Dendritic cell treated with granulocyte-macrophage colony-stimulating factor and Interleukin-4, amounts not matched to agents 40 ng/mL and 50 ng/mL, for 4 days (primary cell): ENCODE measurements at regions not wholly inside any gene's neighbourhood (a gene's known extent, or its start where the extent isn't known, plus 50 kb on each side); places are given as distances from the start of the nearest gene placed in this dataset.

Source experiments
- H3K27ac Mint-ChIP-seq: one replicate; pipeline ENCODE4 v1.8.0; 2022; ENCODE audit warnings: mild to moderate bottlenecking, mixed read lengths
- H3K27me3 Mint-ChIP-seq: one replicate; pipeline ENCODE4 v1.8.0; 2022; ENCODE audit warnings: mild to moderate bottlenecking, mixed read lengths
- H3K36me3 Mint-ChIP-seq: one replicate; pipeline ENCODE4 v1.8.0; 2022; ENCODE audit warnings: low read depth, mixed read lengths
- H3K4me1 Mint-ChIP-seq: one replicate; pipeline ENCODE4 v1.8.0; 2022; ENCODE audit warnings: low read depth, mixed read lengths
- H3K4me3 Mint-ChIP-seq: one replicate; pipeline ENCODE4 v1.8.0; 2022; ENCODE audit warnings: mild to moderate bottlenecking, moderate library complexity, mixed read lengths
- H3K9me3 Mint-ChIP-seq: one replicate; pipeline ENCODE4 v1.8.0; 2022; ENCODE audit warnings: mixed read lengths
- intact Hi-C: fragments of 100-400 bp; cut with micrococcal nuclease; formaldehyde crosslinking; loops from one replicate; pipeline ENCODE4 v1.15.0; 2022

GRCh38 chr2:144834998-144835633 is 315.2 kb upstream of the ZEB2 start:
- Mint-ChIP-seq H3K36me3 (no peaks in the 10 kb centered on the region), H3K27me3 (no peaks in the 10 kb centered on the region), H3K4me1 (peaks cover 33% of the 10 kb centered on the region), H3K27ac (no peak overlapping the region), H3K9me3 (no peaks in the 10 kb centered on the region), H3K4me3 (no peak overlapping the region)
- intact Hi-C loops: no loop called here

- no peak overlapping the region for H3K27ac Mint-ChIP-seq
- H3K4me3 Mint-ChIP-seq: no peak overlapping the region
- H3K36me3 Mint-ChIP-seq: no peaks in the 10 kb centered on the region
- no peaks in the 10 kb centered on the region for H3K9me3 Mint-ChIP-seq
- H3K4me1 Mint-ChIP-seq: peaks cover 33% of the 10 kb centered on the region
- H3K27me3 Mint-ChIP-seq: no peaks in the 10 kb centered on the region
- intact Hi-C loops: no loop called here
Measured at GRCh38 chr2:144834363-144834762, 314.4 kb upstream of the ZEB2 start.

DNA sequence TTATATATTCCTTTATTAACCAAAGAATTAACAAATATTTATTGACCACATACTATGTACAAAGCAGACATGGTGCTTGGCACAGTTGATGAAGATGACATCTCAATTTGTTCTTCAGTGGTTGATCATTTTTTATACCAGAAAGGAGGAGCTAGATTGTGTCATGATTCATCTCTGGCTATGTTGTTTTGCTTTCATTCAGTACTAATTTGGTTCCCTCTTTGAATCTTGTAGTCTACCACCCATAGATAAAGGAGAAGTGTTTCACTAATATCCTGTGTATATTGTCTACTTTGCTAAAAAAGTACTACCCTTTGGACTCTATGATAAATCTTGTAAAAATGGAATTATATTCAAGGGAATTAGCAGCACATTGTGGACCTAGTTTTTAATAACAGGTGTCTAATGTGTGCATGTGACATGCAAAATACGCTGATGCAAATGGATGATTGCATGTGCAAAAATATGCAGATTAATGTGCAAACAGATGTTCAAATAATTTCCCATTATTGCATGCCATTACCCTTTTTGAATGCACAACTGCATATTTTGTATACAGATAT is 313.2 kb upstream of the ZEB2 start:
- Mint-ChIP-seq H3K27ac (peak overlapping the region; percentile 73), H3K27me3 (no peaks in the 10 kb centered on the region), H3K4me3 (no peak overlapping the region), H3K36me3 (peaks cover 3% of the 10 kb centered on the region), H3K4me1 (peaks cover 33% of the 10 kb centered on the region), H3K9me3 (peaks cover 5% of the 10 kb centered on the region)
- intact Hi-C loops: no loop called here

DNA sequence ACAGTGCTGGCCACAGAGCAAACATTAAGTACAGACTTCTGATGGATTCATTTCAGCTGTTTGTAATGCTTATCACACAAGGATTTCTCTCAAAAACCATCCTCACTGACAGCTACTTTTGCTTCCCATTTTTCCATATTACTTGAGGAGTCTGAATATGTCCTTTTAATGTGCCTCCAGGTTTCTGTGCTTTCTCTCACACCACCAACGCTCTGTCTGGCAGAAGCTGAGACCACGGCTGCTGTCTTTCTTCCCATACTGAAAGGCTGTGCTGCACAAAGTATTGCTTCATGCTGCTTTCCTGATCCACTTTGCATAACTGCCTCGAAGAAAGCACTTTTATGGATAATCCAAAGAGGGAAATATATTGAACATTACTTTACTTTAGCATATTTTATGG is 312.1 kb upstream of the ZEB2 start:
- no peaks in the 10 kb centered on the region for H3K27me3 Mint-ChIP-seq
- peak overlapping the region; percentile 73 for H3K27ac Mint-ChIP-seq

DNA sequence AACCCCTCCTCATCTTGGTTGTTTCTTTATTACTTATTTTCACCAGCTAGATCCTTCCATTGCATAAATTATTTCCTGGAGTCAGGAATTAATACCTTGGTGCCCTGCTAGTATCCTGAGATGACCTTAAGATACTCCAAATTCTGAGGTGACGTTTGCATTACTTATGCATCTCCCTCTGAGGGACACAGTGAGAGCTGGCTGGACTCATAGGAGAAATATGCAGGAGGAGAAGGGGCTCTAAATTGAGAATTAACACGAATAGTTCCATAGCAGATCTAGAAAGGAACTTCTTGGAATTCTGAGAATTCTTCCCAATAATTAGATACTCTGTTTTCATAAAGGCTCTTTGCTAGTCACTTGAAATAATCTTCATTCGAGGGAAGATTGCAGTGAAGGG is 310.6 kb upstream of the ZEB2 start:
- peaks cover 16% of the 10 kb centered on the region for H3K9me3 Mint-ChIP-seq
- H3K36me3 Mint-ChIP-seq: peaks cover 5% of the 10 kb centered on the region
- H3K4me3 Mint-ChIP-seq: no peak overlapping the region
- no peaks in the 10 kb centered on the region for H3K27me3 Mint-ChIP-seq
- no peak overlapping the region for H3K27ac Mint-ChIP-seq
- peaks cover 53% of the 10 kb centered on the region for H3K4me1 Mint-ChIP-seq
- intact Hi-C loops: no loop called here

More for the DNA sequence above, 312.1 kb upstream of the ZEB2 start:
- intact Hi-C loops: no loop called here
- peaks cover 7% of the 10 kb centered on the region for H3K9me3 Mint-ChIP-seq
- H3K4me3 Mint-ChIP-seq: no peak overlapping the region
- peaks cover 40% of the 10 kb centered on the region for H3K4me1 Mint-ChIP-seq
- H3K36me3 Mint-ChIP-seq: peaks cover 5% of the 10 kb centered on the region

DNA sequence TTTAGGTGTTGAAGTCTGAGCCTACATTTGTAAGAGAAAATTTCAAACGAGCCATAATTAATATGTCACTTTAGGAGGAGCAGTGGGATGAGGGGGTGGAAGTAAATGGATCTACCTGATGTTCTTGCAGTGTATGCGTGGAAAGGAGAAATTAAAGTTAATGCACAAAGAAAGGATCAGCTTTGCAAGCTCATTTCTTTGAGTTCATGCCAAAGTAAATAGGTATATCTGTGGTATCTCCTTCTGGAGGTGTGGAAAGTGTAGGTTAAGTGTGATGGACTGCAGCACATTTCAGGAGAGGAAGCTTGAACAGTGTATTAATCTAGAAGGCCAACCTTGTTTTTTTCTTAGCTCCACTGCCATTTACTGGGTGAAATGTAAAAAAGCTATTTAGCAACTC is 307.5 kb upstream of the ZEB2 start:
- peaks cover 7% of the 10 kb centered on the region for H3K36me3 Mint-ChIP-seq
- intact Hi-C loops: loop anchor here (10.0 kb wide), 1 partner anchor 123 kb away; no protein-coding TSS in a partner anchor
- peaks cover 23% of the 10 kb centered on the region for H3K9me3 Mint-ChIP-seq
- H3K27me3 Mint-ChIP-seq: no peaks in the 10 kb centered on the region
- peak overlapping the region; percentile 11 for H3K27ac Mint-ChIP-seq
- H3K4me3 Mint-ChIP-seq: no peak overlapping the region
- peaks cover 64% of the 10 kb centered on the region for H3K4me1 Mint-ChIP-seq

DNA sequence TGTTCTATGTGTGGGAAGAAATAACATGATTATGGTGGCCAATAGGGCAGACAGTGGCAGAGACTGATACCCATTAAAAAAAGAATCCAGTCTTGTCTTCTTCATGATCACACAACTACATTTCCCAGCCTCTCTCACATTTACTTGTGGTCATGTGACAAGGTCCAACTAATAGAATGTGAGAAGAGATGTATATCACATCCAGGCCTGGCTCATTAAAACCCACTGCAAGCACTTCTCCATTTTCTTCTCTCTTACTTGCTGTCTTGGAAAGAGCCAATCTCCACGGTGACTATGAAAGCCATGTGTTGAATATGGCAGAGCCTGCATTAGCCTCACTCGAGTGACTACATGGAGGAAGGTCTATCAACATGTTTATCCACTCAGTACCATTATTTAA is 306.2 kb upstream of the ZEB2 start:
- peaks cover 19% of the 10 kb centered on the region for H3K36me3 Mint-ChIP-seq
- H3K4me1 Mint-ChIP-seq: peaks cover 56% of the 10 kb centered on the region
- no peaks in the 10 kb centered on the region for H3K27me3 Mint-ChIP-seq
- peak overlapping the region; percentile 93 for H3K27ac Mint-ChIP-seq
- intact Hi-C loops: loop anchor here (10.0 kb wide), 1 partner anchor 121 kb away; no protein-coding TSS in a partner anchor
- no peak overlapping the region for H3K4me3 Mint-ChIP-seq
- peaks cover 36% of the 10 kb centered on the region for H3K9me3 Mint-ChIP-seq

DNA sequence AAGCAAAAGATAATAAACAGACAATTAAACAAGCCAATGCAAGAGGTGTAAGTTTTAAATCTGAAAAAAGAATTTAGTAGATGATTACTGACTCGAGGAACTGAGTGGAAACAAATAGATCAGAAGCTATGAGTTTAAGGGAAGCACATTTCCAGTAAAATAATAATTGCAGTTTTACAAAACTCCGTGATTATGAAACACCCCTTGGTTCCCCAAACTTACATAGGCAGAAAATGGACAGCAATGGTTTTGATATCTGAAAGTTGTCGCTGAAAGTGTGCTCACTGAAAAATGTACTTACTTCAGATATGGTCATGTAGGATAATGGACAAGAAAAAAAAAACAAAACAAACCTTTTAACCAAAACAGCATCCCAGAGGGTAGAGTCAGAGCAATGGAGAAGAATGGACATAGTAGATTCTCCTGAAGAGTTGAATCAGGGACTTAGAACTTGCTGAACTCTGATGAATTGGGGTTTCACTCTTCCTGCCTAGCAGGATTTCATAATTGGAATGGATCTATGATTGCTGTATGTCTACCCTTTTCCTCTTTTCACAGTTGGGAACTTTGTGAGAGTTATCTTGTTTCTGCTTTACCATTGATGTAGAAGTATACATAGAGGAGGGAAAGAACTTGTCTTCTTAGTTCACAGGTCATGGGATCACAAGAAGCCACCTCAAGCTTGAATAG is 305.6 kb upstream of the ZEB2 start:
- Mint-ChIP-seq H3K27ac (peak overlapping the region; percentile 93), H3K4me3 (peak overlapping the region; percentile 60), H3K9me3 (peaks cover 42% of the 10 kb centered on the region), H3K4me1 (peaks cover 53% of the 10 kb centered on the region), H3K36me3 (peaks cover 25% of the 10 kb centered on the region), H3K27me3 (no peaks in the 10 kb centered on the region)
- intact Hi-C loops: loop anchor here (2.0 to 10.0 kb wide), 2 partner anchors 121 to 305 kb away; partner anchors contain the start of gene ZEB2

DNA sequence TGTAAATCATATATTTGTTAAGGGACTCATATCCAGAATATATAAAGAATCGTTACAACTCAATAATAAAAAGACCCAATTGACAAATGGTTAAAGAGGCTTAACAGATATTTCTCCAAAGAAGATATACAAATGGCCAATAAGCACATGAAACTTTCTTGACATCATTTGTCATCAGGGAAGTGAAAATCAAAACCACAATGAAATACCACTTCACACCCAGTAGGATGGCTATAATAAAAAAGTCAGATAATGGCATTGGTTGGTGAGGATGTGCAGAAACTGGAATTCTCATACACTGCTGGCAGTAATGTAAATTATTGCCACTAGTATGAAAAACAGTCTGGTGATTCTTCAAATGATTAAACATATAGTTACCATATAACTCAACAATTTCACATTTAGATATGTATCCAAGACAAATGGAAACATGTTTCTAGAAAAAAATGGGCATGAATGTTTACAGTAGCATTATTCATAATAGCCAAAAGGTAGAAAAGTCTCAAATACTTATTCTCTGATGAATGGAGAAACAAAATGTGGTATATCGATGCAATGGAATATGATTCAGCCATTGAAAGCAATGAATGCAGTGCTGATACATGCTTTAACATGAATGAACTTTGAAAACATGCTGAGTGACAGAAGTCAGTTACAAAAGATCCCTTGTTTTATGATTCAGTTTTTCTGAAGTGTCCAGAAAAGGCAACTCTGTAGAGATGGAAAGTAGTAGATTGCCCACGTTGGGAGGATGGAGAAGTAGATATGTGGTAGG is 304.6 kb upstream of the ZEB2 start:
- Mint-ChIP-seq H3K4me3 (no peak overlapping the region), H3K27ac (peak overlapping the region; percentile 93)

GRCh38 chr2:144822966-144823365 is 303.0 kb upstream of the ZEB2 start:
- Mint-ChIP-seq H3K27me3 (no peaks in the 10 kb centered on the region), H3K36me3 (peaks cover 26% of the 10 kb centered on the region), H3K4me3 (no peak overlapping the region), H3K9me3 (peaks cover 43% of the 10 kb centered on the region), H3K27ac (peak overlapping the region; percentile 72), H3K4me1 (peaks cover 54% of the 10 kb centered on the region)
- intact Hi-C loops: loop anchor here (10.0 kb wide), 1 partner anchor 118 kb away; no protein-coding TSS in a partner anchor

More for the DNA sequence above, 304.6 kb upstream of the ZEB2 start:
- Mint-ChIP-seq H3K27me3 (no peaks in the 10 kb centered on the region), H3K4me1 (peaks cover 53% of the 10 kb centered on the region), H3K9me3 (peaks cover 50% of the 10 kb centered on the region), H3K36me3 (peaks cover 31% of the 10 kb centered on the region)
- intact Hi-C loops: loop anchor here (2.0 to 10.0 kb wide), 2 partner anchors 120 to 304 kb away; partner anchors contain the start of gene ZEB2

DNA sequence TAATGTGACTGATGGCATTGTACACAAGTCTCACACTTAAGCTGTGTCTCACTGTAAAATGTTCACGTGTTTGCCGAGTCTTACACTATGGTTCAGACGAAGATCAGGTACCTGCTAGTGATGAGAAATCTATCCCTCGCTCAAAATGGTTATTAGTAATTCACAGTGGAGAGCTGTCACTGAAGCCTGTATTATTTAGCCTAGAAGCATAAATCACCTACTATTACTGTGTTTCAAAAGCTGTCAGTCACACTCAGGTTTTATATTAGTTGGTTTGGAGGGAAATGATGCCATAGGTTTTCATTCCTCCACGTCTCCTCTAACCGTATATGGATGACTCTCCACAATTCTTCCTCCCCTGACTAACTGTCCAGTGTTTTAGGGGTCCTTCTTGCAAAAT is 292.4 kb upstream of the ZEB2 start:
- peaks cover 24% of the 10 kb centered on the region for H3K4me1 Mint-ChIP-seq
- no peak overlapping the region for H3K4me3 Mint-ChIP-seq
- no peaks in the 10 kb centered on the region for H3K27me3 Mint-ChIP-seq
- H3K36me3 Mint-ChIP-seq: no peaks in the 10 kb centered on the region
- H3K9me3 Mint-ChIP-seq: no peaks in the 10 kb centered on the region
- intact Hi-C loops: no loop called here
- no peak overlapping the region for H3K27ac Mint-ChIP-seq

DNA sequence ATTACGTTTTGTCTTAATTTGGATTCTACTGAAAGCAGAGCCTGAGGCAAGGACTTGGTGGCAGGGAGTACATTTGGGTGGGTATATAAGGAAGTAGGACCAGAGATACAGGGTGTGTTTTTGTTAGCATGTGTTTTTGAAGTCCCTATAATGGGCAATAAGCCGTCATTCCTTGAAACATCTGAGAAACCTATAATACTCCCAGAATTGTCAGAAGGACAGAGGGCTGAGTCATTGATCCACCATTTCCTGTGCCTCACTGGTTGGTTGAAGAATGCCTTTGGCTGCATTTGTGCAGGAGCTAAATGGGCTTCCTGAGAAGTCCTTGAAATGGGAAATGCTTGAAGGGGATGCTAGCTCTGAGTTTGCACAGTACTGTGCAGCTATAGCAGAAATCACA is 281.8 kb upstream of the ZEB2 start:
- no peak overlapping the region for H3K27ac Mint-ChIP-seq
- H3K36me3 Mint-ChIP-seq: no peaks in the 10 kb centered on the region
- intact Hi-C loops: no loop called here
- no peaks in the 10 kb centered on the region for H3K9me3 Mint-ChIP-seq
- H3K4me3 Mint-ChIP-seq: no peak overlapping the region
- peaks cover 2% of the 10 kb centered on the region for H3K4me1 Mint-ChIP-seq
- H3K27me3 Mint-ChIP-seq: no peaks in the 10 kb centered on the region

DNA sequence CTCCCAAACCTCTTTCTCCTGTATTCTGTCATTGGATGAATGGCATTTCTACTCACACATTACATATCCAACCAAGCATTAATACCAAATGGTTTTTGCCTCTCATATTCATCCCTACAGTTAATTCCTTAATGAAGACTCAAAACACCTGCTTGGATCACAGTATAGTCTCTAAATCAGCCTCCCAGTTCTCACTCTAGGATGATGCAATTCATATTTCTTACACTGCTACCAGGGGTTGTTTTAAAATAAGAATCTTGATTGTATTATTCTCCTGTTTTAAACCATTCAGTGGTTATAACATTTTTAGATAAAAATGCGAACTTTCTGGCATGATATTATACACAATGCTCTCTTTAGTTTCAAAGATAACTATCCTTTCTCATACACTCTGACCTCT is 281.4 kb upstream of the ZEB2 start:
- no peaks in the 10 kb centered on the region for H3K9me3 Mint-ChIP-seq
- no peaks in the 10 kb centered on the region for H3K27me3 Mint-ChIP-seq
- H3K4me3 Mint-ChIP-seq: no peak overlapping the region
- no peaks in the 10 kb centered on the region for H3K36me3 Mint-ChIP-seq
- intact Hi-C loops: no loop called here
- no peak overlapping the region for H3K27ac Mint-ChIP-seq
- peaks cover 6% of the 10 kb centered on the region for H3K4me1 Mint-ChIP-seq

GRCh38 chr2:144798989-144799388 is 279.1 kb upstream of the ZEB2 start:
- Mint-ChIP-seq H3K4me1 (peaks cover 10% of the 10 kb centered on the region), H3K27ac (no peak overlapping the region), H3K27me3 (no peaks in the 10 kb centered on the region), H3K36me3 (no peaks in the 10 kb centered on the region), H3K9me3 (no peaks in the 10 kb centered on the region), H3K4me3 (no peak overlapping the region)
- intact Hi-C loops: no loop called here
